Fibroblast of the conjunctiva (primary cell): ENCODE measurements at regions not wholly inside any gene's neighbourhood (a gene's known extent, or its start where the extent isn't known, plus 50 kb on each side); places are given as distances from the start of the nearest gene placed in this dataset.
"Not testable (repeated sequence)": the region's sequence is repeated elsewhere in the genome, so short reads cannot be mapped to it uniquely, and the experiment has no call there.

ENCODE experiments used
- DNase-seq: peaks from one replicate; pipeline ENCODE4 v3.0.0-alpha.2; 2010; ENCODE audit warnings: low read depth

DNA sequence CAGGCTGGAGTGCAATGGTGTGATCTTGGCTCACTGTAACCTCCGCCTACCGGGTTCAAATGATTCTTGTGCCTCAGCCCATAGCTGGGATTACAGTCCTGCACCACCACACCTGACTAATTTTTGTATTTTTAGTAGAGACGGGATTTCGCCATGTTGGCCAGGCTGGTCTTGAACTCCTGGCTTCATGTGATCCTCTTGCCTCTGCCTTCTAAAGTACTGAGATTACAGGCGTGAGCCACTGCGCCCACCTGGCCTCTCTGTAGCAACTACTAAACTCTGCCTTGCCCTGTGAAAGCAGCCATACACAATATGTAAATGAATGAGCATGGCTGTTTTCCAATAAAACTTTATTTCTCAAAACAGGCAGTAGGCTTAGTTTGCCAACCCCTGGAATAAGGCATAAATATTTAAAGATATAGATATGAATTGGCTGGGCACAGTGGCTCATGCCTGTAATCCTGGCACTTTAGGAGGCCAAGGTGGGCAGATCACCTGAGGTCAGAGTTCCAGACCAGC lies 127.9 kb upstream of the ZNF217 start:
- DNase-seq = not testable (repeated sequence)

GRCh38 chr20:53719171-53719803 lies 125.6 kb upstream of the ZNF217 start:
- DNase-seq = not testable (repeated sequence)

- DNase-seq = no peak
Observed at GRCh38 chr20:53718142-53719021, 124.7 kb upstream of the ZNF217 start.

- no peak for DNase-seq
Observed at GRCh38 chr20:53716395-53716794, 122.8 kb upstream of the ZNF217 start.

- no peak for DNase-seq
Observed at GRCh38 chr20:53714524-53714923, 120.9 kb upstream of the ZNF217 start.

GRCh38 chr20:53713328-53714056 lies 119.9 kb upstream of the ZNF217 start:
- DNase-seq = no peak

DNA sequence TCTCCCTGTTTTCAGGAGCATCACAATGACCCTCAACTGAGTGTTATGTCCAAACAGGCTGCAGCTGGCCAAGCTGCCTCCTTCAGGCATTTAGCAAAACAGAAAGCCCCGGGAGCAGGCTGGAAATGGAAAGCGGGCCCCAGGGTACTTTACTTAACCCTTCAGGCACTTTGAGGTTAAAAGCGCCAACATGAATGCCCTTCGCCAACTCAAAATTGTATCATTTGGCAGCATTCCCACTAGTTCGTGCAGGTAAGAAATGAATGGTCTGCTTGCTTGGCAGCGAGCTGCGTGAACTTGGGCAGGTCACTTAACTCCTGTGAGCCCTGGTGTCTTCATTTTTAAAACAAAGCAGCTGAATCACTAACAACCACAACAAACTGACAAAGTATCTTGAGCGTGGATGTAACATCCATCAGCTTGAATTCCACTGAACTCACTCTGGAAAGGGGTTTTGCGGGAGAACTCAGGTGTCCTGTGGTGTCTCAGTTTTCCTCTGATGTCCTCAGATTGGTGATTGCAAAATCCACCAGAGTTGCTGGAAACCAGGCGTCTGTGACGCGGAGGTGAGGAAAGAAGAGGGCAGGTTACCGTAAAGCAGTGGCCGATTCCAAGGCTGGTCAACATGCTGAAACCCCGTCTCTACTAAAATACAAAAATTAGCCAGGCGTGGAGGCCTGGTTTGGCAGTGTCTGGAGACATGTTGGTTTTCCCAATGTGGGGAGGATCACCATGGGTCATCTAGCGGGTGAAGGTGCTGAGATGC lies 118.8 kb upstream of the ZNF217 start:
- no peak for DNase-seq

- no peak for DNase-seq
Observed at GRCh38 chr20:53711333-53712211, 117.9 kb upstream of the ZNF217 start.

- no peak for DNase-seq
Observed at GRCh38 chr20:53708129-53708968, 114.7 kb upstream of the ZNF217 start.

DNA sequence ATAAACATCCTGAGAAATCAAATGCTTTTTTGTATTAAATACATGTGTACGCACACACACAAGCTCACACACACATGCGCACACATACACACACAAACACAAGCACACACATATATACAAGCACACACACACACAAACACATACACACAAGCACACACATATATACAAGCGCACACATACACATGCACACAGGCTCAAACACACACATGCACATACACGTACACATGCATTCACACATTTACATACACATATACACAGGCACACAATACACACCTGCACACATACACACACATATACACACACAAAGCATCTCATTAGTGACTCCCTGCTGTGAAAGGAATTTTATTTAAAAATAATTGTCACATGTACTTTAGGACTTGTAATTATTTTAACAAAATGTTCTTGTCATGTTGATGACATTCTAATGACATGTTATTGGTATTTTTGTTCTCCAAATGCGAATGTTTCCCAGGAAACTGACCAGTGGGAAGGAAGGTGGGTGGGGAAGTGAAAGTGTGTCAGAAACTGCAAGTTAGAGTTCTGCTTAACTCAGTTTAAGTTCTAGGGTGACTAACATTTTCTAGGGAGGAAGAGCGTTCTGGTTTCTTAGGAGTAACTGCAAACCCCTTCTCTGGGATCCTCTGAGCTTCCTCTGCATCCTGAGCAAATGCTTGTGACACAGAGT lies 113.9 kb upstream of the ZNF217 start:
- no peak for DNase-seq

DNA sequence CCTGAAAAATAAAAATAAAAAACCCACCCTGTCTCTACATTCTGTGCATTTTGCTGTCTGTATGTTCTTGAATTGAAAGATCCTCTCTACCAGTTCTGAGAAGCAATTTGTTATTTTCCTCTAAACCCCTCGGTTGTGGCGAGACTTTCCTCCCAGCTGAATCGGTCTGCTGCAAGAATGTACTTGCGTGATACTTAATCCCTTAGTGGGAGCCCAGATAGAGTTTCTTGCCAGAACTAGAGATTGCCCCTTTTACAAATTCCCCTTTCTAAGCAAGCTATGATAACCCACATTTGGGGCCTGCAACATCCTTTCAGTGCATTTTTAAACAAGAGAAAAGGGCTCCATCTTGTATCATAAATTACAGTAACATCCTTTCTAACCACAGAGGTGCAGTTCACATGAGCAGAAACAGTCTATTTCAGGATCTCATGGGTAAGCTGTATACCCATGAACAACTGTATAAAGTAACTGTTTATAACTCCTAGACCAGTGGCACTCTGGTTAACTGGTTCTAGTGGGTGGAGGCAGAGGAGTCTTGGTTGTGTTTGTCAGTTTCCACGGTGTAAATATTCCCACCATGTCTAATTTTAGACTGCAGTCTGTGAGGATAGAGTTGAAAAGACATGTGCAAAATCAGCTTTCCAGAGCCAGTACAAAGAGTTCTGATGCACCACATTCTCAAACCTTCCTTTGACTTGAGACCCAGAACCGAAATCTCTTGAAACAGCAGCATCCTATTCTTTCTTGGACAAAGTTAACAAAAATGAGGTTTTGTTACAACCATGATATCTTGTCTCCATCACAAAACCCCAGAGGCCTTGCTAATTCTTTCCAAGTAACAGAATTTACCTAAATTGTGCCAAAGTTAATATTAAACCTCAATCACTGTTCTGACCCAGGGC lies 113.1 kb upstream of the ZNF217 start:
- no peak for DNase-seq

DNA sequence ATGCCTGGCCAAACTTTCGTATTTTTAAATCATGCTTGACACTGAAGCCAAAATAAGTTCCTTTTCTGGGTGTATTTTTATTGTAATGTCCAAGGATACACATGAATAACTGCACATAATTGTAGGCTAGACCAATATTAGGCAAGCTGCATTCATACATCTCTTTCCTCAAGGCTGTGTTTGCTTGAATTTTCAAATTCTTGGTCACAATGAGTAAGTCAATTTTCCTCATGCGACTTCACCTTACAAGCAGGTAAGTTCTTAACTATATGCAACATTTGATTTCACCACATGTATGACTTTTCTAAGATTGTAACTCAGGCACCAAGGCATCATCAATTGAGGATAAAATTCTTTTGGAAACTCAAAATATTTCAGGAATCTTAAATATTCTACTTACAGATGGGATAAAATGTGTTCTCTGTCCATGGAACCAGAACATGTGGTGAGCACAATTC lies 112.4 kb upstream of the ZNF217 start:
- no peak for DNase-seq

- no peak for DNase-seq
Observed at GRCh38 chr20:53702617-53703016, 109.0 kb upstream of the ZNF217 start.

GRCh38 chr20:53699906-53700305 lies 106.3 kb upstream of the ZNF217 start:
- no peak for DNase-seq

DNA sequence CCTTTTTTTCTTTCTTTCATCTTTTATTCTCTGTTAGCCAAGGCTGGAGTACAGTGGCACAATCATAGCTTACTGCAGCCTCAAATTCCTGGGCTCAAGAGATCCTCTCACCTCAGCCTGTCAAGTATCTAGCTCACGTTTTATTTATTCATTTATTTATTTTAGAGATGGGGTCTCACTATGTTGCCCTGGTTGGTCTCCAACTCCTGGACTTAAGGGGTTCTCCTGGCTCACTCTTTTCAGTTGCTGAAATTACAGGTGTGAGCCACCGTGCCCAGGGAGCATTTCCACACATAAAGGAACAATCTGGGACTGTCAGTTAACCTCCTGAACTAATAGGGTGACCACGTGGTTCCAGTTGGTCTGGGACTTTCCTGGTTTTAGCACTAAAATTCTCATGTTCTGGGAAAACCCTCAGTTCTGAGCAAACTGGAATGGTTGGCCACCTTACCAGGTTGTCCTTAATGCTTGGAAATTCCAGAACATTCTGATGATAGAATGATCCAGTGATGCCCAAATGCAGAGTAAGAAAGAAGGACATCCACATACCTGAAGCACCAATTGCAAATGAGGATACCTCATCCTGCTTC lies 105.5 kb upstream of the ZNF217 start:
- no peak for DNase-seq

GRCh38 chr20:53698371-53698978 lies 104.8 kb upstream of the ZNF217 start:
- no peak for DNase-seq

GRCh38 chr20:53695797-53696527 lies 102.3 kb upstream of the ZNF217 start:
- no peak for DNase-seq
